AG09319 (cell line): ENCODE measurements at regions not wholly inside any gene's neighbourhood (a gene's known extent, or its start where the extent isn't known, plus 50 kb on each side); places are given as distances from the start of the nearest gene placed in this dataset.

ENCODE experiments used
- DNase-seq: peaks from one replicate; pipeline ENCODE4 v3.0.0-alpha.2; 2010; ENCODE audit warnings: low read depth; ENCODE audit errors: extremely low read depth
- TF ChIP-seq, protein P1 (sequence below): IDR thresholded peaks from 2 replicates; pipeline ENCODE4 v1.5.1; 2011; ENCODE audit warnings: low read depth, mild to moderate bottlenecking, inconsistent platforms, low read length, moderate library complexity

DNA sequence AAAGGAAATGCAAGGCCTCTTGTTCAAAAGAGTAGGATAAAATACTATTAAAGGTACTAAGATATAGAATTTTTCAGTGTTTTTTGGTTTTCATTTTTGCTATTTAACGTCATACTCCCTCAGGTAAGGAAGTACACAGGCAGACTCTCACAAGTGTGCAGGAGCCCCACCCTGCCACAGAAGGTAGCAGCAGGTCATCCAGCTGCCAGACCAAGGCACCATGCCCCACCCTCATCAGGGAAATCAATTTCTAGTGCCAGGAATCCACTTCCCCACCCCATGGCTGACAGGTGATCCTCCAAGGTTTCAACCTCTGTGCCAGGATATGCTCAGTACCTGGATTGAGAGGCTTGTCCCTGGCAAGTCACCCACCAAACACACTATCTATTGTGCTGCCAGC lies 712.9 kb downstream of the SORCS3 start:
- TF ChIP-seq, protein P1, sequence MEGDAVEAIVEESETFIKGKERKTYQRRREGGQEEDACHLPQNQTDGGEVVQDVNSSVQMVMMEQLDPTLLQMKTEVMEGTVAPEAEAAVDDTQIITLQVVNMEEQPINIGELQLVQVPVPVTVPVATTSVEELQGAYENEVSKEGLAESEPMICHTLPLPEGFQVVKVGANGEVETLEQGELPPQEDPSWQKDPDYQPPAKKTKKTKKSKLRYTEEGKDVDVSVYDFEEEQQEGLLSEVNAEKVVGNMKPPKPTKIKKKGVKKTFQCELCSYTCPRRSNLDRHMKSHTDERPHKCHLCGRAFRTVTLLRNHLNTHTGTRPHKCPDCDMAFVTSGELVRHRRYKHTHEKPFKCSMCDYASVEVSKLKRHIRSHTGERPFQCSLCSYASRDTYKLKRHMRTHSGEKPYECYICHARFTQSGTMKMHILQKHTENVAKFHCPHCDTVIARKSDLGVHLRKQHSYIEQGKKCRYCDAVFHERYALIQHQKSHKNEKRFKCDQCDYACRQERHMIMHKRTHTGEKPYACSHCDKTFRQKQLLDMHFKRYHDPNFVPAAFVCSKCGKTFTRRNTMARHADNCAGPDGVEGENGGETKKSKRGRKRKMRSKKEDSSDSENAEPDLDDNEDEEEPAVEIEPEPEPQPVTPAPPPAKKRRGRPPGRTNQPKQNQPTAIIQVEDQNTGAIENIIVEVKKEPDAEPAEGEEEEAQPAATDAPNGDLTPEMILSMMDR, result no peak
- DNase-seq, result no peak

DNA sequence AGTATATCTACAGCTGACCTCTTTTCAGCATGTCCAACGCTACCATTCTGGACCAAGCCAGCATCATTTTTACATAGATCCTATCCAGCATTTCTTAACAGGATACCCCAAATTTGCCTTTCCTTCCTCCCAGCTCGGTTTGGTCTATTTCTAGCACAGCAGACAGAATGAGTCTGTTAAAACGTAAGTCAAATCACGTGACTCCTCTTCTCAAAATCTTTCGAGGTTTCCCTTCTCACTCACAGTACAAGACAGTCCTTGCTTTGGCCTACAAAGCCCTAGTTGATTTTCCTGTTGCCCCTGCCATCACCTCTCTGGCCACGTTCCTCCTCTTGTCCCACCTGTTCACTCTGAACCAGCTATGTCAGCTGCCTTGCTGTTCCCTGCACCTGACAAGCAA lies 711.7 kb downstream of the SORCS3 start:
- DNase-seq, result no peak

DNA sequence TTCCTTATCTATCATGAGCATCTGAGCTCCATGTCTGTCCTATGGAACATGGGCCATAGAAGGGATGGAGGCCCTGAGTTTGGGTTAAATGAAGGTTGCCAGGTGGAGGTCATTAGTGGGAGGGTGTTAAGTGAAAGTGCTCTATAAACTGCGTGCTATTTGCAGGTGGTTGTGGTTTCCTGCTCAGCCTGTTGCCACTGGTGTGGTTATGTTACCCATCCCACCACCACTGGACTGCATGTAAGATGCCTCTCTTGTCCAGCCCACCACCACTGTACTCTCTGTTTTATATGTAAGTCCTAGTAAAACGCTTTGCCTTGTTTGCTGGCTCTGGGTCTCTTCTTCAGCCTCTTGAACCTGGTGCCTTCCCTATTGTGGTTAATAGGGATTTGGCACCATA lies 711.2 kb downstream of the SORCS3 start:
- TF ChIP-seq, protein P1, result no peak
- no peak for DNase-seq

More for the DNA sequence above, 711.7 kb downstream of the SORCS3 start:
- TF ChIP-seq, protein P1, result no peak

DNA sequence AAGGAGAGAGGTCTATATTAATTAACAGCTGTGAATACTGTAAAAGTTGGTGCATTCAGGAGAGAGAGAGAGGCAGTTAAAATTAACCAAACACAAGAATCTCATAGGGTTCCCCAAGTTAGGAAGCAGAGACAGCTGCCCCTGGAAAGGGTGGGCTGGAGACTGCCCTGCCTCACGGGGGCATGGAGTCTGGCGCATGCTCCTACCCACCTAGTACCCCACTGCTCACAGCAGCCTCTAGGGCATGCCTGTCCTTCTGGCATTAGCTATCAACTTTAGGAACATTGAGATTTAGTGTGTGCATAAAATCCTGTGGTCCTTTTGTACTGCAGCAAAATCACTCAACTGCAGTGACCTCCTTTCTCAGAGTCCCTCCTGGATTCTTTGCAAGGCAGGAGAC lies 710.1 kb downstream of the SORCS3 start:
- no peak for DNase-seq
- TF ChIP-seq, protein P1, result no peak

DNA sequence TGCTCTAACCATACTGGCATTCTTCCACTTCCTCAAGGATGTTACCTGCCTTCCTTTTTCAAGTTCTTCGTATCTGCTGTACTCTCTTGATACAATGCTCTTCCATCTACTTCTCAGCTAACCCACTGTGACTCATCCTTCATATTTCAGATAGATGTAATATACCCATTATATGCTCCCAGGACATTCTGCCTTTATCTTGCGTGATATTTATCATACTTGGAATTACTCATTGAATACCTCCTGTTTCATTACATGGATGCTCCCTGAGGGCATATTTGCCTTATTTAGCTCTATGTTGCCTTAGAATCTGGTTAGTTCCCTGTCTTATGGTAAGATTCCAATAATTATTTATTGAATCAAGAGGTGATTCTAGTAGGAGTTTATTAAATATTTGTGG lies 706.4 kb downstream of the SORCS3 start:
- DNase-seq, result no peak
- TF ChIP-seq, protein P1, result no peak

DNA sequence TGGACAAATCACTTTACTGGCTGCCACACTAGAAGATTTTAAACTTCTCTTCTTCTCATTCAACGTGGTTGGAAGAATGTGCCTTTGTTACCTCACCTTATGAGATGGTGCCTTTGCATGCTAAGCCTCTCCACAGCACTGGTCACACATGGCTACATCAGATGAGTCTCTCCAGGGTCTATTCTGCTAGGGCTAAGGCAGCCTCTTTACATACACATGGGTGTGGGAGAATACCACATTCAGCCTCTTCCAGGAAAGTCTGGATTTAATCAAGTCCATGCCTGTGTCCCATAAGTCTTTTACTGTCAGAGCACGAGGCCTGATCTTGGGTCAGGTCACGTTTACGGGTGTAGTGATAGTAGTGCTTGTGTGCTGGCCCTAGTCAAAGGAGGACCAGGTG lies 701.5 kb downstream of the SORCS3 start:
- no peak for DNase-seq
- TF ChIP-seq, protein P1, result no peak

DNA sequence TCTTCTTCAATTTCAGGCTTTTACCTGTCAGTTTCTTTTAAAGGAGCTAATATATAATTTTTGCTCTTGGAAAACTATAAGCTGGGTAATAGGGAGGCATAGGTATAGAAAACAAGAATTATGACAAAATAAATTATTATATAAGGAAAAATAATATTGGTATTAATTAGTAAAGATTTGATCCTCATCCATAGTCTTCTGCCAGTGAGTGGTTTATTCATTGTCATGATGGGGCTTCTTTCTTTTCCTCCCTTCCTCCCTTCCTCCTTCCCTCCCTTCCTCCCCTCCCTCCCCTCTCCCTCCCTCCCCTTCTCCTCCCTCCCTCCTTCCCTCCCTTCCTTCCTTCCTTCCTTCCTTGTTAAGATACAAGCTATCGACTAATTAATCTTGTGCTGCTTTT lies 698.6 kb downstream of the SORCS3 start:
- TF ChIP-seq, protein P1, result no peak
- no peak for DNase-seq
